Adipocyte (in vitro differentiated cells): ENCODE measurements at regions not wholly inside any gene's neighbourhood (a gene's known extent, or its start where the extent isn't known, plus 50 kb on each side); places are given as distances from the start of the nearest gene placed in this dataset.

Experiments used
- DNase-seq: peaks from one replicate; pipeline ENCODE4 v3.0.0-alpha.2; 2015; ENCODE audit warnings: low read depth
- H3K27me3 ChIP-seq: replicated peaks from 2 replicates; pipeline ENCODE4 v1.7.0; 2013; ENCODE audit warnings: mild to moderate bottlenecking, low read length, moderate library complexity; ENCODE audit not compliant: control insufficient read depth, insufficient read depth
- H3K36me3 ChIP-seq: 2 replicates; pipeline ENCODE4 v1.7.0; 2013; ENCODE audit warnings: low read length, mild to moderate bottlenecking, moderate library complexity; ENCODE audit not compliant: control insufficient read depth, insufficient read depth, severe bottlenecking
- H3K4me1 ChIP-seq: 2 replicates; pipeline ENCODE4 v1.7.0; 2013; ENCODE audit warnings: mild to moderate bottlenecking, low read length, moderate library complexity; ENCODE audit not compliant: control insufficient read depth, insufficient read depth
- H3K4me3 ChIP-seq: 2 replicates; pipeline ENCODE4 v1.7.0; 2013; ENCODE audit warnings: mild to moderate bottlenecking, low read length, moderate library complexity
- H3K9ac ChIP-seq: 2 replicates; pipeline ENCODE4 v1.7.0; 2013; ENCODE audit warnings: mild to moderate bottlenecking, low read length, moderate library complexity
- H3K9me3 ChIP-seq: 2 replicates; pipeline ENCODE4 v1.7.0; 2013; ENCODE audit warnings: mild to moderate bottlenecking, low read length, moderate library complexity; ENCODE audit not compliant: control insufficient read depth

GRCh38 chr18:29163596-29163995, 986.7 kb upstream of the CDH2 start:
- no peaks in the 10 kb centered on the region for H3K9me3 ChIP-seq
- H3K4me3 ChIP-seq, result peak overlapping the region; percentile 57
- DNase-seq, result no peak
- no peaks in the 10 kb centered on the region for H3K36me3 ChIP-seq
- peak overlapping the region; percentile 81 for H3K9ac ChIP-seq
- H3K27me3 ChIP-seq, result no peaks in the 10 kb centered on the region
- peaks cover 40% of the 10 kb centered on the region for H3K4me1 ChIP-seq

GRCh38 chr18:29161429-29161828, 984.5 kb upstream of the CDH2 start:
- no peaks in the 10 kb centered on the region for H3K9me3 ChIP-seq
- peaks cover 40% of the 10 kb centered on the region for H3K4me1 ChIP-seq
- no peak for DNase-seq
- H3K4me3 ChIP-seq, result peak overlapping the region; percentile 24
- H3K36me3 ChIP-seq, result no peaks in the 10 kb centered on the region
- H3K27me3 ChIP-seq, result no peaks in the 10 kb centered on the region
- H3K9ac ChIP-seq, result no peak overlapping the region

GRCh38 chr18:29160170-29160569, 983.2 kb upstream of the CDH2 start:
- Histone ChIP-seq H3K36me3 (no peaks in the 10 kb centered on the region), H3K4me3 (no peak overlapping the region)

GRCh38 chr18:29157905-29158304, 981.0 kb upstream of the CDH2 start:
- DNase-seq, result no peak
- H3K4me3 ChIP-seq, result no peak overlapping the region
- no peaks in the 10 kb centered on the region for H3K36me3 ChIP-seq
- H3K4me1 ChIP-seq, result peaks cover 41% of the 10 kb centered on the region
- no peak overlapping the region for H3K9ac ChIP-seq
- H3K9me3 ChIP-seq, result no peaks in the 10 kb centered on the region
- H3K27me3 ChIP-seq, result no peaks in the 10 kb centered on the region

More at GRCh38 chr18:29160170-29160569, 983.2 kb upstream of the CDH2 start:
- peaks cover 41% of the 10 kb centered on the region for H3K4me1 ChIP-seq
- DNase-seq, result no peak
- H3K9me3 ChIP-seq, result no peaks in the 10 kb centered on the region
- H3K9ac ChIP-seq, result no peak overlapping the region
- no peaks in the 10 kb centered on the region for H3K27me3 ChIP-seq

- no peaks in the 10 kb centered on the region for H3K27me3 ChIP-seq
- no peaks in the 10 kb centered on the region for H3K36me3 ChIP-seq
- DNase-seq, result no peak
- no peak overlapping the region for H3K9ac ChIP-seq
- no peaks in the 10 kb centered on the region for H3K9me3 ChIP-seq
- H3K4me1 ChIP-seq, result peaks cover 34% of the 10 kb centered on the region
- H3K4me3 ChIP-seq, result no peak overlapping the region
Measured at GRCh38 chr18:29157057-29157780, 980.3 kb upstream of the CDH2 start.

GRCh38 chr18:29156531-29156930, 979.6 kb upstream of the CDH2 start:
- no peak for DNase-seq
- Histone ChIP-seq H3K9ac (no peak overlapping the region), H3K36me3 (no peaks in the 10 kb centered on the region), H3K4me3 (no peak overlapping the region), H3K4me1 (peaks cover 33% of the 10 kb centered on the region), H3K9me3 (no peaks in the 10 kb centered on the region), H3K27me3 (no peaks in the 10 kb centered on the region)

GRCh38 chr18:29154758-29155725, 978.1 kb upstream of the CDH2 start:
- no peak overlapping the region for H3K4me3 ChIP-seq
- peaks cover 33% of the 10 kb centered on the region for H3K4me1 ChIP-seq
- peak; percentile 76 for DNase-seq
- no peaks in the 10 kb centered on the region for H3K27me3 ChIP-seq
- H3K36me3 ChIP-seq, result no peaks in the 10 kb centered on the region
- H3K9ac ChIP-seq, result peak overlapping the region; percentile 56
- no peaks in the 10 kb centered on the region for H3K9me3 ChIP-seq

GRCh38 chr18:29154196-29154757, 977.3 kb upstream of the CDH2 start:
- H3K9me3 ChIP-seq, result no peaks in the 10 kb centered on the region

GRCh38 chr18:29153091-29153490, 976.2 kb upstream of the CDH2 start:
- no peak overlapping the region for H3K4me3 ChIP-seq
- H3K9me3 ChIP-seq, result no peaks in the 10 kb centered on the region
- no peak for DNase-seq
- peaks cover 33% of the 10 kb centered on the region for H3K4me1 ChIP-seq
- H3K9ac ChIP-seq, result no peak overlapping the region
- H3K36me3 ChIP-seq, result no peaks in the 10 kb centered on the region
- no peaks in the 10 kb centered on the region for H3K27me3 ChIP-seq

More at GRCh38 chr18:29154196-29154757, 977.3 kb upstream of the CDH2 start:
- DNase-seq, result peak; percentile 67
- Histone ChIP-seq H3K9ac (peak overlapping the region; percentile 56), H3K4me3 (no peak overlapping the region), H3K27me3 (no peaks in the 10 kb centered on the region), H3K36me3 (no peaks in the 10 kb centered on the region), H3K4me1 (peaks cover 33% of the 10 kb centered on the region)

GRCh38 chr18:29147944-29148343, 971.0 kb upstream of the CDH2 start:
- Histone ChIP-seq H3K4me1 (no peaks in the 10 kb centered on the region), H3K9me3 (no peaks in the 10 kb centered on the region), H3K9ac (no peak overlapping the region), H3K4me3 (peak overlapping the region; percentile 55), H3K36me3 (no peaks in the 10 kb centered on the region), H3K27me3 (no peaks in the 10 kb centered on the region)
- peak; percentile 66 for DNase-seq

- H3K9me3 ChIP-seq, result no peaks in the 10 kb centered on the region
- H3K4me3 ChIP-seq, result no peak overlapping the region
- DNase-seq, result no peak
- no peaks in the 10 kb centered on the region for H3K4me1 ChIP-seq
- H3K36me3 ChIP-seq, result no peaks in the 10 kb centered on the region
- H3K27me3 ChIP-seq, result no peaks in the 10 kb centered on the region
- H3K9ac ChIP-seq, result no peak overlapping the region
Measured at GRCh38 chr18:29146068-29146467, 969.1 kb upstream of the CDH2 start.
